KG1 (cell line): ENCODE measurements at regions not wholly inside any gene's neighbourhood (a gene's known extent, or its start where the extent isn't known, plus 50 kb on each side); places are given as distances from the start of the nearest gene placed in this dataset.
"Not testable (repeated sequence)": the region's sequence is repeated elsewhere in the genome, so short reads cannot be mapped to it uniquely, and the experiment has no call there.

ENCODE experiments used
- DNase-seq: peaks from one replicate; lab custom pipeline; 2025; lab: John Stamatoyannopoulos, UW

GRCh38 chr3:159657176-159657575 lies 331.5 kb upstream of the IL12A start:
- no peak for DNase-seq

DNA sequence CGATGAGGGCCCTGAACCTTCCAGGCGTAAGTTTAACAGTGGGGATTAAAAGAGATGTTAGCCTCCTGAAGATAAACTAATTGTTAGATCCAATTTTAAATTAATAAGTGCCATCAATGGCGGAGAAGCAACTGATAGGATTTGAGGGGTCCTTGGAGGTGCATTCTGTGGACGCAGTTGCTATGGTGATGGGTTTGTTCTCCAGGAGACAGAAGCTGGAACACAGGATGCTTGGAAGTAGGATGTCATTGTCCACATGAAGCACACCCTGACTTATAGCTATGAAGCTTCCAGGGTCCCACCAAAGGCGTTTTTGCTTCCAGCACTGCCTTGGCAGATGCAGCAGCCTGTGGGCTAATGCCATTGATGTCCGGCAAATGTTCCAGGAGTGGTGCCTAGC lies 331.0 kb upstream of the IL12A start:
- DNase-seq: no peak

DNA sequence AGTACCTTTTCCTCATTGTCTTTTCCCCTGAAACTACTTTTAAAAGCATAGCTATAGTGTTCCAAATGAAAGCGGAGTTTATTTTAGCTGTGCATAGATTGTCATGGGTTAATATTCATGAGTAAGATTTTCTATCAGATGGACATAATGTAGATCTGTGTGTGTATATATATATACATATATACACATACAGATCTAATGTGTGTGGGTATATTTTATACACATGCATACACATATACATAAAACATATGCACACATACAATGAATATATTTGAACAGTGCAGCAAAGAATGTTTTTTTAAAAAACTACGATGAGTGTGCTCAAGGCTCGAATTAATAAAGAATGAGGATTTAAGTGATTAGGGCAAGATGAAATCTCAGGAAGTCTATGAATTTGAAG lies 328.3 kb upstream of the IL12A start:
- no peak for DNase-seq

- DNase-seq: no peak
Measured at GRCh38 chr3:159660901-159661300, 327.7 kb upstream of the IL12A start.

DNA sequence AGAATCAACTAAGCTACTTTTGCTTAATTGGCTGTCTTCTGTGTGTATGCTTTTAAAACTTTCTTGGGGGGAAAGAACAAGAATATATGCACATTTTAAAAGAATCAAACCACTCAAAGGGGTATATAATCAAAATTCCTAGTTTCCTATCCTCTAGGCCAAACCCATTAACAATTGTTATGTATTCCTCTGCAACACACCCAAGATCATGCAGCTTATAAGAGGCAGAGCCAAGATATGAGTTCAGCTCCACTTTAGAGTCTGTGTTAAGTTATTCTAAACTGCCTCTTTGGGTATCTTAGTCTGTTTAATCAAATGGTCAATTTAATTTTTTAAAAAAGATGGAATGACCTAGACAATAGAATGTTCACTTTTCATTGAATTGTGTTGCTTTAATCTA lies 326.1 kb upstream of the IL12A start:
- no peak for DNase-seq

- DNase-seq: no peak
Measured at GRCh38 chr3:159664006-159664405, 324.6 kb upstream of the IL12A start.

DNA sequence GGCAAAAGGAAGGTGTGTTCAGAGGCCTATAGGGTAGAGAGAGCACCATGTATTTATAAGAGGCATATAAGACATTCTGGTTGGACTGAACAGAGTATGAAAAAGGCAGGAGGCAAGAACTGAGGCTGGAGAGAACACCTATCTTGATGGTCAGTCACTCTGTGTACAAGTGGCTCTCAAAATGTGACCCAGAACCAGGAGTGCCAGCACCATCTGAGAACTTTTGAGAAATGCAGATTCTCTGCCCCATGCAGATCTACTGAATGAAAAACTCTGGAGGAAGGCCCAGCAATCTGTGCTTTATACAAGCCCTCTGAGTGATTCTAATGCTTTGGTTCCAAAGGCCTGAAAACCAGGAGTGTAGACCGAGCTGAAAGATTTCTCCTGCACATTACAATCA lies 324.0 kb upstream of the IL12A start:
- no peak for DNase-seq

DNA sequence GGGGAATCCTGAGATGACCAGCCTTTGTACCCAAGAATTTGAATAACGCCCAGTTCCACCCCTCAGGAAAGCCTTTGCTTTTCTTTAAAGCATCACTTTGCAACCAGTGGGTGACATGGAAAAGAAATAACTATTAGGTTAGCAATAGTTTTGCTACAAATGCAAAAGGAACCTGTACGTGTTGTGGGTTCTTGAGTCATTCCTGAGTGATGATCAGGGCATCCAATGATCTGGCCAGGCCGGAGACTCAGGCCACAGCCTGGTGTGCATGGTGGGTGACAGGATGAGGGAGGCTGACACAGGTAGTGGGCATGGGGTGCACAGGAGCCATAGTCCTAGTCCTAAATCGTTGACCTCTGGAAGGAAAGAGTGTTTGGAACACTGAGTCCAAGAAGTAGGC lies 321.4 kb upstream of the IL12A start:
- no peak for DNase-seq

DNA sequence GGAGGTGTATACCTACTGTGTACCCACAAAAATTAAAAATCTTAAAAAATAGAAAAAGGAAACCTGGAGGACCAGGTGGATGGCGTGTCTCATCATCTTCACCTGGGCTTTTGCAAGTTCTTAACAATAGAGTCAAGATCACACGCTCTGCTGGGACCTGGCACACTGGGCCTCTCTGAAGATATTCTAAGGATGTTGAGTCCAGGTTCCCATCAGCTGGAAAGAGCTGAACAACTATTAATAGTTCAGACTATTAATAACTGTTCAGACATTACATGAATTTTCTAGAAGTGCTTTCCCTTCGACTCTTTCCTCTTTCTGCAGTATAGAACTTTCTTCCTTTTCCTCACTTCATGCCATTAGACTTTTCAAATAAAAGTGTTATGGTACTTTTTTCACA lies 320.2 kb upstream of the IL12A start:
- DNase-seq: no peak

DNA sequence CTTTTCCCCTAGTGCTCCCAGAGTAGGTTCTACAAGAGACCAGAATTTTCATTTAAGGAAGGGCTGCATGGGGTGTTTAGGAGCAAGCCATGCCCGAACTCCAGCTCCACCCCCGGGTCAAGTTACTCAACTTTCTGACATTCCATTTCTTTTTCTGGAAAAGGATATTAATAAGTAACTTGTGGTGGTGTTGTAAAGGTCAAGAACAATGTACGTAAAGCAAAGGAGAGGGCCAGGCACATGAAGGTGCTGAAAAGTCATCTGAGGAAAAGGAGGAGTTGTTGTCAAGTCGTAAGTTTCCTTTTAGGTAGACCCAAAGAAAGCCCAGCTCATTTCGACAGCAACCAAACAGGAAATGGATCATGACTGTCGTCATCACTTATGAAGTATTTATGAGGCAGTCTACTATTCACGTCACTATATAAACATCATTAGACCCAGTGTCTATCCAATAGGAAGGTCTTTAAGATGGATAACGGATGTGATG lies 319.6 kb upstream of the IL12A start:
- DNase-seq: no peak

DNA sequence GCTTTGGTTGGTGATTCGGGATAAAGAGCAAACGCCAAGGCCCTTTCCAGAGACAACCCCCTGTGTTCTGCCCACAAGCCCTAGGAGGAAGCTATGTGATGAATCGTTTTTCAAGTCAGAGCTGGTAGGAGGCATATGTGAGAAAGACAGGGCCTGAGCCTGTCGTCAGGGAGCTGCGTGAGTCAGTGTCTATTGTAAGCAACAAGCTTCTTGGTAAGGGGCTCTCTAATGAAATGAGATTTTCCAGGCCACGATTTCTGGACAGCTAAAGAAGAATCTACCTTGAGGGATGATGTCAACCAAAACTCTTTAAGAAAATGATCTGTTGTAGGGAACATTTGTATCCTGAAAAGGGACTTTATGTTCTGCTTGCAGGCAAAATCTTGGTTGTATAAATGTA lies 318.9 kb upstream of the IL12A start:
- DNase-seq: no peak

DNA sequence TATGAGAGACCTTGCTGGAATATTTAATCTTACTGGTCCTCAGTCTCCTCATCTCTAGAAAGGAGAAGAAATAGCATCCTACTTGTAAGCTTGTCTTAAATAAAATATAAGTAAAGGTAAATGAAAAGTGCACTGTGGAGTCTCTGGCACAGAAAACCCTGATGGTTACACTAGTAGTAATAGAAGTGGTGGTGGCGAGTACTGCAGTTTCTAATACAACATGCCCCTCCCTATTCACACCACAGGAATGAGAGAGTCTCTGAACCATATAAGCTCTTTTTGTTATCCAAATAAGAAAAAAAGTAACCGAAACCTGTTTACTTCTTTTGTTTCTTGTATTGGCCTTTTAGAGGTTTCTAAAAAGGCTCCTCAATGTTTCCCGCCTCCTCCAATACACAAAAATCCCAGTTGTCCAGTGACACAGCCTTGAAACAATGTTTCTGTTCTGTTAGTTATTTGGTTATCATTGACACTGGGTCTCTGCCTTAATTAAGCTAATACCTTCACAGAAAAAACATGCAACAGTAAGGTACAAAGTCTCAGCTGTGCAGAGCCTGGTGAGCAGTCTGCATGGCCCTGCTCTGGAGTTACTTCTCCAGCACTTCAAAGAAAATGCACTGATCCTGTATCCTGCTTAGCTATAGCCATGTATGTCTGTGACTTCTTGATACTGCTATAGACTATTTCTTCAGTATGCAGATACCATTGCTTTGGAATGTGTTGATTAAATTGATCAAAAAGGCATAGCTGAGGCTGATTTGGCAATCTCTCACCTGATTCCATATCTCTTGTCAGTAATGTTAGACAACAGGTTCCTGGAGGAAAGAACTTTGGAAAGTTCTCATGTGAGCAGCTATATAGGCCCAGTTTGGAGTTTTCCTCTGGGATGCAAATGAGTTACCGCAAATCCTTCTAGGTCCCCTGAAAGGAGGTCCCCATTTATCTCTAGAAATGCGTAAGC lies 315.6 kb upstream of the IL12A start:
- no peak for DNase-seq

DNA sequence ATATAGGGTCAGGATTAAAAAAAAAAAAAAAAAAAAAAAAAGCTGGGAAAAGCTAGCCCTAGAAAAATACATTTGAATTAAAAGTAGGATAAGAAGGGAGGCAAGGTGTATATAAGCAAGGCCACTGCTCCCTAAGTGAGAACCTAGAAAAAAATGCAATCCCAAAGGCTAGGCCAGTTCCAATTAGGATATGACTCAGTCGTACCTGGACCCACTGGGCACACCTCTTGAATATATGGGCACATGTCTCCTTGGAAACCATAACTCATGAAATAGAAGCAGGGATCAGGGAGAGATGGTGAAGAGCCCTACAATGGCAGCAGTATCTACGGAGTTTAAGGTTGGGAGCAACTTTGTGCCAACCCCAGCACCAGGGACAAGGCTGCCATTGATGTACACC lies 314.1 kb upstream of the IL12A start:
- DNase-seq: no peak

- no peak for DNase-seq
Measured at GRCh38 chr3:159675285-159675684, 313.4 kb upstream of the IL12A start.

DNA sequence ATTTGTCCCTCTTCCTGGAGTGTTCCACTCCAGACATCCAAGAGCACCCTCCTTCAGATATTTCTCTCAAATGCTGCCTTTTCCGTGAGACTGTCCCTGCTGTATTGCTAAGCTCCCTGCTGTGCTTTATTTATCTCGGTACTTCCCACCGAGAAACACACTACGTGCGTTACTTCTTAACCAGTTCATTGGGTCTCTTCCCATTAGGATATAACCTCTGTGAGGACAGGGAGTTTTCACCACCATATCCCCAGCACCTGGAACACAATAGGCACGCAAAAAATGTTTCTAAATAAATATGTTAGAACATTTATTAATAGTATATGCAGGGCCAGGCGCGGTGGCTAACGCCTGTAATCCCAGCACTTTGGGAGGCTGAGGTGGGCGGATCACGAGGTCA lies 308.7 kb upstream of the IL12A start:
- no peak for DNase-seq

DNA sequence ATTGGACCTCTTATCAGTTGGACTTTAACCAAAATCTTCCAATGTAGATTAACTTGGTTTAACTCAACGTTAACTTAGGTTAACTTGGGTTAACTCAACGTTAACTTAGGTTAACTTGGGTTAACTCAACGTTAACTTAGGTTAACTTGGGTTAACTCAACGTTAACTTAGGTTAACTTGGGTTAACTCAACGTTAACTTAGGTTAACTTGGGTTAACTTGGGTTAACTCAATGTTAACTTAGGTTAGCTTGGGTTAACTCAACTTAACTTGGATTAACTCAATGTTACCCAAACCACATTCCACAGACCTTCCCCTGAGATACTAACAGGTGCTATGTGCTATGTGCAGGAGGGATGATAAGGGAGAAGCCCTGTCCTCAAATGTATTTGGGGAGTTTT lies 306.9 kb upstream of the IL12A start:
- DNase-seq: not testable (repeated sequence)

- no peak for DNase-seq
Measured at GRCh38 chr3:159685801-159686200, 302.8 kb upstream of the IL12A start.

- no peak for DNase-seq
Measured at GRCh38 chr3:159693226-159693625, 295.4 kb upstream of the IL12A start.

DNA sequence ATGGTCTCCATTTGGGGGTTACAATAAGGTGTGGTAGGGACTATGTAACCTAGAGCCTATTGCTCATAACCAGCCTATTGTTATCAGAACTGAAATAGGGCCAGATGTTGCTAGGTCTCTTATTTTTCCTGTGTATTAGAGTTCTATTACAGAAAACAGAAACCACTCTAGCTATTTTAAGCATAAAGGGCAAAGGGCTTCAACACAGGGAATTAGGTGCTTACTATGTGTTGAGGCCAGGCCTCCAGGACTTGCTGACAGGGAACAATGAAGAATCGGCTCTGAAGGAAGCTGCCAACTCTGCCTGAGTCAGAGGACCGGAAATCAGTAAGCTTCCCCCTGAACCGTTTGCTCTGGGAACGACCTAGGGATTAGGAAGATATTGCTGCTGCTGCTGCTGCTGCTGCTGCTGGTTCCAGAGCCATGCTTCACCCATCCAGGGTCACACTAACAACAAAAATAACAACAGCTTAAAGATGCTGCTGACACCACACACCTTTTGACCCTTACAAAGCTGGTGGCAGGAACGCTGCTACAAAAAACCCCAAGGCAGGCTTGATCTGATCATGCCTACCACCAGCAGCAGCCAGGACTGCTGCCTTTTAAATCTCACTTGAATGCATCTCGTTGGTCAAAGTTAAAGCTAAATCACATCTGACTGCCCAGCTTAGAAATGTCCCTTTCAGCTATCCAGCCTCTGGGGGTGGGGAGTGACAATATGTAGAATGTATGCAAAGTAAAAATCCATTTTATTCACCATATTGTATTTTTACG lies 276.9 kb upstream of the IL12A start:
- DNase-seq: no peak

- no peak for DNase-seq
Measured at GRCh38 chr3:159721324-159721723, 267.3 kb upstream of the IL12A start.

DNA sequence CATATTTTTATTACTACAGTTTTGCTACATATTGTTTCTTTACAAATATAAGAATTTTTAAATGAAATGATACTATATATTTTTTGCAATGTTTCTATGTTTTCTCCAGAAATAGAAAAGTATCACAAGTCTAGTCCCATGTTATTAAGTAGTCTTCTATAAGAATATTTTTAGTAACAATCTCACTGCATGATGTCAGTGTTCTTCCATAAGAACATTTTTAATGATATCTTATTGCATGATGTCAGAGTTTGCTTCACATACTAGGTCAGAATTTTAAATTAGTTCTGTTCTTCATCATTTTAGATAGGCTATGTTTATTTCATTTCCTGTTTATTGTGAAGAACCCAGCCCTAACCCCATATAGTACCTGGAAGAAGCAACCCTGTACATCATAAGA lies 265.3 kb upstream of the IL12A start:
- no peak for DNase-seq

GRCh38 chr3:159724627-159725026 lies 264.0 kb upstream of the IL12A start:
- DNase-seq: no peak
